Astrocyte of the spinal cord (primary cell): ENCODE measurements at regions not wholly inside any gene's neighbourhood (a gene's known extent, or its start where the extent isn't known, plus 50 kb on each side); places are given as distances from the start of the nearest gene placed in this dataset.

Experiments used
- DNase-seq: peaks from one replicate; pipeline ENCODE4 v3.0.0; 2011; ENCODE audit warnings: low read depth, low spot score
- H3K4me3 ChIP-seq: 2 replicates; pipeline ENCODE4 v1.5.1; 2011; ENCODE audit warnings: low read depth, mild to moderate bottlenecking, low read length, moderate library complexity
- in situ Hi-C: cut with HindIII; loops from 2 replicates; pipeline ENCODE4 v1.10.0; 2017; ENCODE audit warnings: low sequenced_read_pairs
- TF ChIP-seq, protein P1 (sequence below): IDR thresholded peaks from 2 replicates; pipeline ENCODE4 v1.5.1; 2012; ENCODE audit warnings: low read depth, mild to moderate bottlenecking, low read length, inconsistent platforms

DNA sequence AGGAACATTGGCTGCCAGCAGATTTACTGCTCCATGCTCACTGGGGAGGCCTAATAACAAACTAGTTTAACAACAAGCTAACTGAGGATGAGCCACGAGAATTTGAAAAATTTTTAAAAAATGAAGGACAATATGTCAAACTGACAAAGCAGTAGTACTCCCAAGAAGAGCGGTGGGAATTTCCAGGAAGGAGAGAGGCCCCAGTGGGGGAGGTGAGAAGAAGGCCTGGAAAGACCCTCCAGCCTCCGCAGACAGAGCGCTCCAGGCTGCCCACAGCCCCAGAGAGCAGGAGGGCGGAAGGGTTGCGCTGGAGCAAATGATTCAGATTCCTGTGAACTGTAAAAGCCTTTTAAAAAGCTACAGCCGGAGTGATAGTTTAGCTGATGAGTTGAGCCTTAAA is 78.5 kb downstream of the SIPA1L2 start:
- H3K4me3 ChIP-seq: no peak overlapping the region
- TF ChIP-seq, protein P1, sequence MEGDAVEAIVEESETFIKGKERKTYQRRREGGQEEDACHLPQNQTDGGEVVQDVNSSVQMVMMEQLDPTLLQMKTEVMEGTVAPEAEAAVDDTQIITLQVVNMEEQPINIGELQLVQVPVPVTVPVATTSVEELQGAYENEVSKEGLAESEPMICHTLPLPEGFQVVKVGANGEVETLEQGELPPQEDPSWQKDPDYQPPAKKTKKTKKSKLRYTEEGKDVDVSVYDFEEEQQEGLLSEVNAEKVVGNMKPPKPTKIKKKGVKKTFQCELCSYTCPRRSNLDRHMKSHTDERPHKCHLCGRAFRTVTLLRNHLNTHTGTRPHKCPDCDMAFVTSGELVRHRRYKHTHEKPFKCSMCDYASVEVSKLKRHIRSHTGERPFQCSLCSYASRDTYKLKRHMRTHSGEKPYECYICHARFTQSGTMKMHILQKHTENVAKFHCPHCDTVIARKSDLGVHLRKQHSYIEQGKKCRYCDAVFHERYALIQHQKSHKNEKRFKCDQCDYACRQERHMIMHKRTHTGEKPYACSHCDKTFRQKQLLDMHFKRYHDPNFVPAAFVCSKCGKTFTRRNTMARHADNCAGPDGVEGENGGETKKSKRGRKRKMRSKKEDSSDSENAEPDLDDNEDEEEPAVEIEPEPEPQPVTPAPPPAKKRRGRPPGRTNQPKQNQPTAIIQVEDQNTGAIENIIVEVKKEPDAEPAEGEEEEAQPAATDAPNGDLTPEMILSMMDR: no peak
- in situ Hi-C loops: no loop called here
- DNase-seq: no peak

DNA sequence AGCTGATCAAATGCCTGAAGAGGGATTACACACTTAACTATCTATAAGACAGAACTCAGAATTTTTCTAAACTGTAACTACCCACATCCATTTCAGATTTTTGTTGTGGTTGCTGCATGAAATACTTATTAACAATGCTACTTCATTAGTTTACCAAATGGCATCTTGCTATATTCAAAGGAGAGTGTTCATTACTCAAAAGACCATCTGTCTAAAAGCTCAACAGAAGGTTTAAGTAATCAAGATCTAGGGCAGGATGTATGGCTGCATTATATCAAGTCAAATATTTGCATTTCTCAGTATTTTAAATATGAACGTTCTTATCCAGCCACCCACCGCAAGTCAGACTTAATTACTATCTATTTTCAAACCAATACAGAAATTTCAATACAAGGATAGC is 79.9 kb downstream of the SIPA1L2 start:
- in situ Hi-C loops: no loop called here
- TF ChIP-seq, protein P1: no peak
- no peak for DNase-seq
- H3K4me3 ChIP-seq: no peak overlapping the region

GRCh38 chr1:232548691-232549090 is 81.2 kb downstream of the SIPA1L2 start:
- DNase-seq: no peak
- H3K4me3 ChIP-seq: no peak overlapping the region
- in situ Hi-C loops: no loop called here
- TF ChIP-seq, protein P1: no peak

DNA sequence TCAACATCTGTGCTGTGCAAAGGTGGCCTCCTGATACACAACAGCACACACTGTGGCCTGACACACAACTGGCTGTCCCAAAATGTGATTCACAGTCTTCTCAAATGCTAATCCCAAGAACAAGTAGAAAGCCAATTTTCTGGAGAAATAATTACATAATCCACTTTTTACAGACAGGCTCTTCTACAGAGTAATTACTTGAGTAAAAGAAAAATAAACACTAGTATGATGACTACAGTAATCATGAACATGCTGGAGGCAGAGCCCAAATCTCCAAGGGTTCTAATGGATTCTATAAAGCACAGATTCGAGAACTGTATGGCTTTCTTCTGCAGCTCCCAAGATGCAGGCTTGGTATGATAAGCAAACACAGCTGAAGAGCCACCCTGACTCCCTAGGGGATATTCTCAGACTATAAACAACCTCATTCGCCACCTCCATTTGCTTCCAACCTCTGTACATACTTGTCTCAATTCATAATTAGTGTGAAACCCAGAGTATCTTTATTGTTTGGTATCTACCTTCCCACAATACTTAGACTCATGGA is 81.9 kb downstream of the SIPA1L2 start:
- in situ Hi-C loops: no loop called here
- no peak overlapping the region for H3K4me3 ChIP-seq
- DNase-seq: no peak
- TF ChIP-seq, protein P1: no peak

DNA sequence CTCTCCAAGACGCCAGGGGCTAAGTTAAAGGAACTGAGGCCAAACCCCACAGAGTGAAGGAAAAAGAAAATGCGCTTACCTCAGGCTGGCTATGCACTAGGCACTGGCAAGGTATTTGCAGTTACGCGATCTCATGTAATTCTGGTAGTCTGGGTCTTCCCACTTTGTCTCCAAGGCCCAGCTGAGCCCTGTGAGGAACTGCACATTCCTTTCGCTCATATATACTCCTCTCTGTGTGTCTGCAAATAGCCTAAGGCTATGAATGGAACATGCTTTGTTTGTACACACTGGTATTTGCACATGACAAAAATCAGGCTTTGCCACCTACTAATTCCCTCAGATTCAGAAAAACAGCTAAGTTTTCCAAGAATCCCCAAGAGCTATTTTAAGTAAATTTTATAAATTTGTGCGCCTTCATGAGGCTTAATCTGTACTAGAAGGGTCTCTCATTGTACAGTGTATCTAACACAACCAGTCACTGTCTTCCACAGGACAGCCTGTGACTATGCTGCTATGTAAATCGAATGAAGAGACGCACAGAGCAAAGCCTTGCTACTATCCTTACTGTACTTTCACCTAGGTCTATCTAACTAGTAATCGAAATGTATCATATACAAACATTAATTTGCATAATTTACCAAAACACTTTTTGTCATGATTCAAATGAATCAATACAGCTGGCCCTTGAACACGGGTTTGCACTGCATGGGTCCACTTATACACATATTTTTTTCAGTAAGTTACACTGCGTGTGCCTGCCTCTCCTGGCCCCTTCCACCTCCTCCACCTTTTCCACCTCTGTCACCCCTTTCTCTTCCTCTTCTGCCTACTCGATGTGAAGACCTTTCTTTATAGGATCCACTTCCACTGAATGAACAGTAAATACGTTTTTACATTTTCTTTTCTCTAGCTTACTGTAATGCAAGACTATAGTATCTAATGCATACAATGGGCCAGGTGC is 87.0 kb downstream of the SIPA1L2 start:
- TF ChIP-seq, protein P1: no peak
- no peak for DNase-seq
- in situ Hi-C loops: no loop called here
- H3K4me3 ChIP-seq: no peak overlapping the region

DNA sequence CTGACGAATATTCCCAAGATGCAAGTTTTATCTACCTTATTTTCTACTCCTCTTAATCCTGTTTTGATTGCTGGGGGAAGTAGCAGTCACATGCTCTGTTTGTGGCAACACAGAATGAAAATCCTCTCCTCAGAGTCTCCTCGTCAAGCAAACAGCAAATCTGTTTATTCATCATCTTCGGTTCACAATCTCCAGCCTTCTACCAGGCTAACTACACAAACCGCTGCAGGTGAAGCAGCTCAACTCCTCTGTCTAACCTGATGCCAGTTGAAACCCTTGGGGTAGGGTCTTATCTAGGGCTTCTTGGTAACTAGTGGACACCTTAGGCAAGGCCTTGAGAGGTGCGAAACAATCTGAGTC is 91.0 kb downstream of the SIPA1L2 start:
- TF ChIP-seq, protein P1: no peak
- no peak overlapping the region for H3K4me3 ChIP-seq
- in situ Hi-C loops: no loop called here
- DNase-seq: no peak
